Mesenchymal stem cell (in vitro differentiated cells and primary cell): ENCODE measurements at regions not wholly inside any gene's neighbourhood (a gene's known extent, or its start where the extent isn't known, plus 50 kb on each side); places are given as distances from the start of the nearest gene placed in this dataset.

ENCODE experiments used
- DNase-seq: peaks from one replicate; pipeline ENCODE4 v3.0.0-alpha.2; 2013
- H2AFZ ChIP-seq: one replicate; pipeline ENCODE4 v1.6.1; 2013; ENCODE audit warnings: low read depth, mild to moderate bottlenecking, control low read depth, inconsistent platforms, low read length, moderate library complexity
- H2AK5ac ChIP-seq: 2 replicates; pipeline ENCODE4 v1.6.1; 2013; ENCODE audit warnings: low read length, moderate library complexity, mild to moderate bottlenecking, inconsistent platforms; ENCODE audit not compliant: severe bottlenecking
- H2BK120ac ChIP-seq: one replicate; pipeline ENCODE4 v1.6.1; 2013; ENCODE audit warnings: low read depth, mild to moderate bottlenecking, inconsistent platforms, low read length, moderate library complexity
- H2BK12ac ChIP-seq, 2 experiments: one replicate each; pipeline ENCODE4 v1.6.1; 2013; ENCODE audit warnings: inconsistent platforms in 2 of 2, low read length in 2 of 2, mild to moderate bottlenecking in 2 of 2, moderate library complexity in 2 of 2, control low read depth in 1 of 2
- H2BK15ac ChIP-seq: one replicate; pipeline ENCODE4 v1.6.1; 2013; ENCODE audit warnings: mild to moderate bottlenecking, low read depth, inconsistent platforms; ENCODE audit not compliant: poor library complexity, severe bottlenecking
- H2BK5ac ChIP-seq: 2 replicates; pipeline ENCODE4 v1.6.1; 2013; ENCODE audit warnings: low read depth, mild to moderate bottlenecking, low read length, control low read depth, inconsistent platforms; ENCODE audit not compliant: poor library complexity, severe bottlenecking
- H3K14ac ChIP-seq, 2 experiments: one replicate each; pipeline ENCODE4 v1.6.1; 2013; ENCODE audit warnings: inconsistent platforms in 2 of 2, low read length in 2 of 2, control low read depth in 1 of 2, mild to moderate bottlenecking in 1 of 2, moderate library complexity in 1 of 2
- H3K18ac ChIP-seq, 2 experiments: one replicate each; pipeline ENCODE4 v1.6.1; 2013; ENCODE audit warnings: inconsistent platforms in 2 of 2, low read length in 2 of 2, control low read depth in 1 of 2, low read depth in 1 of 2, mild to moderate bottlenecking in 1 of 2
- H3K23ac ChIP-seq, 2 experiments: one replicate each; pipeline ENCODE4 v1.6.1; 2013; ENCODE audit warnings: inconsistent platforms in 2 of 2, low read length in 2 of 2, mild to moderate bottlenecking in 2 of 2, moderate library complexity in 2 of 2, control low read depth in 1 of 2
- H3K27ac ChIP-seq: 2 replicates; pipeline ENCODE4 v1.5.1; 2013; ENCODE audit warnings: mild to moderate bottlenecking, moderate library complexity, low read length, control low read depth, inconsistent platforms; ENCODE audit not compliant: poor library complexity, severe bottlenecking
- H3K27me3 ChIP-seq, 2 experiments: 2 replicates each; pipeline versions ENCODE4 v1.6.1 to v1.7.0; 2013; ENCODE audit warnings: low read length in 2 of 2, mild to moderate bottlenecking in 2 of 2, moderate library complexity in 2 of 2, control low read depth in 1 of 2, inconsistent platforms in 1 of 2; ENCODE audit not compliant: control insufficient read depth in 1 of 2, insufficient read depth in 1 of 2
- H3K36me3 ChIP-seq, 2 experiments: 2 replicates each; pipeline versions ENCODE4 v1.6.1 to v1.7.0; 2013; ENCODE audit warnings: low read length in 2 of 2, control low read depth in 1 of 2, inconsistent platforms in 1 of 2, low read depth in 1 of 2, mild to moderate bottlenecking in 1 of 2; ENCODE audit not compliant: insufficient read depth in 2 of 2, control insufficient read depth in 1 of 2
- H3K4ac ChIP-seq, 2 experiments: one replicate each; pipeline ENCODE4 v1.6.1; 2013; ENCODE audit warnings: inconsistent platforms in 2 of 2, low read length in 2 of 2, mild to moderate bottlenecking in 2 of 2, moderate library complexity in 2 of 2, control low read depth in 1 of 2, low read depth in 1 of 2
- H3K4me1 ChIP-seq: 2 replicates; pipeline ENCODE4 v1.6.1; 2013; ENCODE audit warnings: low read depth, low read length, control low read depth; ENCODE audit not compliant: control insufficient read depth, insufficient read depth
- H3K4me2 ChIP-seq: 2 replicates; pipeline ENCODE4 v1.6.1; 2013; ENCODE audit warnings: low read length, mild to moderate bottlenecking, inconsistent platforms; ENCODE audit not compliant: poor library complexity, severe bottlenecking
- H3K4me3 ChIP-seq, 2 experiments: 2 replicates each; pipeline versions ENCODE4 v1.5.1 to v1.7.0; 2013; ENCODE audit warnings: low read length in 2 of 2, mild to moderate bottlenecking in 2 of 2, control low read depth in 1 of 2, low read depth in 1 of 2; ENCODE audit not compliant: insufficient read depth in 1 of 2
- H3K79me1 ChIP-seq: replicated peaks from 2 replicates; pipeline ENCODE4 v1.6.1; 2013; ENCODE audit warnings: mild to moderate bottlenecking, control low read depth, low read length, inconsistent platforms; ENCODE audit not compliant: poor library complexity, severe bottlenecking
- H3K9ac ChIP-seq: 2 replicates; pipeline ENCODE4 v1.7.0; 2013; ENCODE audit warnings: mild to moderate bottlenecking, low read length, moderate library complexity
- H3K9me3 ChIP-seq: 2 replicates; pipeline ENCODE4 v1.7.0; 2013; ENCODE audit warnings: mild to moderate bottlenecking, low read length; ENCODE audit not compliant: control insufficient read depth
- H4K8ac ChIP-seq: one replicate; pipeline ENCODE4 v1.6.1; 2013; ENCODE audit warnings: inconsistent platforms, mild to moderate bottlenecking, low read length, moderate library complexity
- H4K91ac ChIP-seq: one replicate; pipeline ENCODE4 v1.6.1; 2013; ENCODE audit warnings: mild to moderate bottlenecking, low read length, inconsistent platforms
- WGBS: methylation state at CpG from one replicate; pipeline ENCODE4 v1.1.7; 2013; ENCODE audit warnings: mixed read lengths; 5-methylcytosine and 5-hydroxymethylcytosine counted together

DNA sequence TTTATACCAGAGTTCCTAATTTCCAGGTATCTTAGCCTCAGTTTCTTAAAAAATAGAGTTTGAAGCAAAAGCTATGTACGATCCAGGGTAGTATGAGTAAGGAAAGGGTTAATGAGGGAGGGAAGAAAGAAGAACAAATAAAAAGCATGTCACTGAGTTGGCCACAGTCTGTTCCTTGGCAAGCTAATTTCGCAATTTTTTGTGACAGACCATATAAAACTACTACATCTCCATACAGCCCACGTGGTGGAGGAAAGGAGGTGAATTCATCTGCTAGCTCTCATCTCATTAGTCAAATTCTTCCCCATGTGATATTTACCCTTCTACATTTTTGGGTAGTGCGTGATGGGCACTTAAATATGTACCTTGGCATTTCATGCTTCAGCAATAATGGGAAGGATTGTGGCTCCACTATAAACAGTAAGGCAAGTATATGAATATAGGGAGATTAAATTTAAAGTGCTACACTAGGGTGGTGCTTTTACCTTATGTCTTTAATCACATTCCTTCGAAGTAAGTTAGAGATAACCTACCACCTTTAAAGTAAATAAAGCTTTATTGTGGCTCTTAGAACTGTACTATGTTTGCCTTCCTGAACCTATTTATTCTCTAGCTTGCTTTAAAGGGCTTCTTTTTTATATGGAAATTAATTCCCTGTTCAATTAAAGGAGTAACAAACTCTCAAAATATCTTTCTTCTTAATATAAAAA, 102.1 kb upstream of the VAMP7 start:
- H3K9ac ChIP-seq: no peak overlapping the region
- no peaks in the 10 kb centered on the region for H3K27me3 ChIP-seq
- H2BK120ac ChIP-seq: no peak overlapping the region
- no peaks in the 10 kb centered on the region for H3K4me1 ChIP-seq
- DNase-seq: no peak
- no peak overlapping the region for H4K8ac ChIP-seq
- WGBS: no CpG with 5 or more reads among the region's 5 CpGs
- no peak overlapping the region for H2BK15ac ChIP-seq
- no peak overlapping the region for H3K23ac ChIP-seq
- H3K4me2 ChIP-seq: no peak overlapping the region
- peaks cover 0 to 4% of the 10 kb centered on the region in 2 experiments for H3K36me3 ChIP-seq
- H3K79me1 ChIP-seq: no peaks in the 10 kb centered on the region
- H2BK5ac ChIP-seq: no peak overlapping the region
- no peak overlapping the region for H3K4ac ChIP-seq
- H3K18ac ChIP-seq: no peak overlapping the region
- H2AK5ac ChIP-seq: no peak overlapping the region
- no peaks in the 10 kb centered on the region for H3K9me3 ChIP-seq
- no peak overlapping the region for H2BK12ac ChIP-seq
- H3K27ac ChIP-seq: no peak overlapping the region
- H3K14ac ChIP-seq: no peak overlapping the region
- no peak overlapping the region for H2AFZ ChIP-seq
- H4K91ac ChIP-seq: no peak overlapping the region
- no peak overlapping the region for H3K4me3 ChIP-seq

DNA sequence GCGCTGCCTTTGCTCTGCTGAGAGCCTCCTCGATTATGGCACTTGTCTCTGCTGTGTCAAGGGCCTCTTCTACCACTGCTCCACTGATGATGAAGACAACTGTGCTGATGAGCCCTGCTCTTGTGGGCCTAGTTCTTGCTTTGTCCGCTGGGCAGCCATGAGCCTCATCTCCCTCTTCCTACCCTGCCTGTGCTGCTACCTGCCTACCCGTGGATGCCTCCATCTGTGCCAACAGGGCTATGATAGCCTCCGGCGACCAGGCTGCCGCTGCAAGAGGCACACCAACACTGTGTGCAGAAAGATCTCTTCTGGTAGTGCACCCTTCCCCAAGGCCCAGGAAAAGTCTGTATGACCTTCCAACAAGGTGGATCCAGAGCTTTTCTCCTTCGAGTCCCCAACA, 106.8 kb upstream of the VAMP7 start:
- Histone ChIP-seq H3K18ac (no peak overlapping the region), H4K91ac (no peak overlapping the region), H2BK12ac (no peak overlapping the region), H2AFZ (no peak overlapping the region), H3K79me1 (no peaks in the 10 kb centered on the region), H3K4me2 (no peak overlapping the region), H2BK5ac (no peak overlapping the region), H3K4ac (no peak overlapping the region), H3K9ac (no peak overlapping the region), H3K4me3 (no peak overlapping the region), H4K8ac (no peak overlapping the region), H2BK120ac (no peak overlapping the region), H3K9me3 (no peaks in the 10 kb centered on the region), H2AK5ac (no peak overlapping the region), H3K14ac (no peak overlapping the region), H3K4me1 (no peaks in the 10 kb centered on the region), H3K27ac (no peak overlapping the region), H2BK15ac (no peak overlapping the region), H3K27me3 (no peaks in the 10 kb centered on the region), H3K36me3 (peaks cover 0 to 6% of the 10 kb centered on the region in 2 experiments), H3K23ac (no peak overlapping the region)
- no peak for DNase-seq
- WGBS: 73% methylated on average over 7 of the region's 8 CpGs

DNA sequence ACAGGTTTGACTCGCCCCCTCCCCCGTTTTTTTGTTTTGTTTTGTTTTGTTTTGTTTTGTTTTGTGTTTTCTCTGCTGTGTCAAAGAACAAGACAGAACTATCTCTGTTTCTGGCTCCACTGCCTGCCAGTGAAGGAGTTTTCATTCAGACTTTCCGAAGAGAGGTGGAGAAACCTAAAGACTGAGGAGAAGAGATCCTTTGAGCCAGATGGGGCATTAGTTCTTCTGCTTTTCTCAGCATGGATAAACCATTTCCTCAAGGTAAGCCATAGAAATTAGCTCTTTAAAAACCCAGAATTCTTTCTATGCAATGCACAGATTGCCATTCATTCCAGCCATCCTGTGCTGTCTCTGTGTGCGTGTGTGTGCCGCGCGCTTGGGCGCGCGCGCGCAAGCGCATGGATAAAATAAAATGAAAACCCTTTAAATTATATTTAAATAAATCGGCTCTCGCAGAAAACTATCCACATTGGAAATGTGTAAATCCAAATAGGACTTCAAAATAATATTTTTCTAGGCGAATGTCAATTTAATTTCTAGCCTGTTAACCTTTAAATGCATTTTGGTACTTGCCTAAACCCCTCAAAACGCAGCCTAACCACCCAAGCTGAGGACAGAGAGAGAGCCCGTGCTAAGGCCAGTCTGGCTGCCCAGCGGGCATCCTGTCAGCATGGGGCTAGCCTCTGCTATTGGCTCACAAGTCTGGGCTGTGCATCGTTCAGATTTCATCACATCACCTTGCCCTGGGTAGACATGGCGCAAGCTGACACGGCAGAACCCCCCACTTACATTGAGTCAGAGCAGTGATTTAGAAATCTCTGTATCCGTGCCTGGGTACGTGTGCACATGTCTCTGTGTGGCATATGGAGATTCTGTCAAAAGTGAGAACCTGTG, 113.0 kb upstream of the VAMP7 start:
- Histone ChIP-seq H3K9ac (peak overlapping the region; percentile 66), H3K27me3 (no peaks in the 10 kb centered on the region), H2BK15ac (no peak overlapping the region)

More for the DNA sequence above, 113.0 kb upstream of the VAMP7 start:
- H2BK5ac ChIP-seq: no peak overlapping the region
- no peak overlapping the region for H3K27ac ChIP-seq
- H3K4me3 ChIP-seq: peak overlapping the region; percentile 40 to 82
- 29% methylated on average over 10 of the region's 24 CpGs for WGBS
- H3K36me3 ChIP-seq: no peaks in the 10 kb centered on the region
- H3K14ac ChIP-seq: peak overlapping the region in 1 of 2 experiments; percentile 83
- H3K4me2 ChIP-seq: peak overlapping the region; percentile 78
- no peaks in the 10 kb centered on the region for H3K9me3 ChIP-seq
- peak overlapping the region; percentile 61 for H4K91ac ChIP-seq
- no peak overlapping the region for H2BK120ac ChIP-seq
- H2AFZ ChIP-seq: peak overlapping the region; percentile 58
- DNase-seq: peak; percentile 64
- no peak overlapping the region for H2AK5ac ChIP-seq
- peak overlapping the region in 1 of 2 experiments; percentile 43 for H3K18ac ChIP-seq
- H3K23ac ChIP-seq: peak overlapping the region in 1 of 2 experiments; percentile 64
- no peaks in the 10 kb centered on the region for H3K79me1 ChIP-seq
- no peak overlapping the region for H4K8ac ChIP-seq
- no peak overlapping the region for H2BK12ac ChIP-seq
- no peak overlapping the region for H3K4ac ChIP-seq
- H3K4me1 ChIP-seq: peaks cover 3% of the 10 kb centered on the region
